ENCODE measurements at regions not wholly inside any gene's neighbourhood (a gene's known extent, or its start where the extent isn't known, plus 50 kb on each side); places are given as distances from the start of the nearest gene placed in this dataset.
"Not testable (repeated sequence)": the region's sequence is repeated elsewhere in the genome, so short reads cannot be mapped to it uniquely, and the experiment has no call there.

GRCh38 chr2:132009874-132010521, 151.8 kb downstream of the ANKRD30BL start:
- Histone ChIP-seq H3K79me2 (ENCODE audit: insufficient read depth, low read length) (no peaks in the 10 kb centered on the region), H3K4me1 (ENCODE audit: insufficient read depth, low read length) (no peaks in the 10 kb centered on the region), H3K4me2 (ENCODE audit: insufficient read depth, low read length) (peak overlapping the region; percentile 61), H3K4me3 (ENCODE audit: insufficient read depth, low read length) (peak overlapping the region; percentile 59), H3K36me3 (ENCODE audit: insufficient read depth, low read length) (no peaks in the 10 kb centered on the region), H3K27me3 (ENCODE audit: insufficient read depth, low read length) (peaks cover 13% of the 10 kb centered on the region), H4K20me1 (ENCODE audit: insufficient read depth, low read length) (no peaks in the 10 kb centered on the region), H2AFZ (ENCODE audit: low read length) (peak overlapping the region; percentile 22), H3K9me3 (ENCODE audit: low read depth, low read length) (no peaks in the 10 kb centered on the region), H3K27ac (ENCODE audit: low read depth, low read length) (no peak overlapping the region)
- TF ChIP-seq, protein P1, sequence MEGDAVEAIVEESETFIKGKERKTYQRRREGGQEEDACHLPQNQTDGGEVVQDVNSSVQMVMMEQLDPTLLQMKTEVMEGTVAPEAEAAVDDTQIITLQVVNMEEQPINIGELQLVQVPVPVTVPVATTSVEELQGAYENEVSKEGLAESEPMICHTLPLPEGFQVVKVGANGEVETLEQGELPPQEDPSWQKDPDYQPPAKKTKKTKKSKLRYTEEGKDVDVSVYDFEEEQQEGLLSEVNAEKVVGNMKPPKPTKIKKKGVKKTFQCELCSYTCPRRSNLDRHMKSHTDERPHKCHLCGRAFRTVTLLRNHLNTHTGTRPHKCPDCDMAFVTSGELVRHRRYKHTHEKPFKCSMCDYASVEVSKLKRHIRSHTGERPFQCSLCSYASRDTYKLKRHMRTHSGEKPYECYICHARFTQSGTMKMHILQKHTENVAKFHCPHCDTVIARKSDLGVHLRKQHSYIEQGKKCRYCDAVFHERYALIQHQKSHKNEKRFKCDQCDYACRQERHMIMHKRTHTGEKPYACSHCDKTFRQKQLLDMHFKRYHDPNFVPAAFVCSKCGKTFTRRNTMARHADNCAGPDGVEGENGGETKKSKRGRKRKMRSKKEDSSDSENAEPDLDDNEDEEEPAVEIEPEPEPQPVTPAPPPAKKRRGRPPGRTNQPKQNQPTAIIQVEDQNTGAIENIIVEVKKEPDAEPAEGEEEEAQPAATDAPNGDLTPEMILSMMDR (IDR thresholded peaks at IDR 0.05; ENCODE audit: extremely low read depth, low read depth, low read length): no peak
- DNase-seq (ENCODE audit: insufficient read length, low spot score, missing footprints): peak; percentile 26

DNA sequence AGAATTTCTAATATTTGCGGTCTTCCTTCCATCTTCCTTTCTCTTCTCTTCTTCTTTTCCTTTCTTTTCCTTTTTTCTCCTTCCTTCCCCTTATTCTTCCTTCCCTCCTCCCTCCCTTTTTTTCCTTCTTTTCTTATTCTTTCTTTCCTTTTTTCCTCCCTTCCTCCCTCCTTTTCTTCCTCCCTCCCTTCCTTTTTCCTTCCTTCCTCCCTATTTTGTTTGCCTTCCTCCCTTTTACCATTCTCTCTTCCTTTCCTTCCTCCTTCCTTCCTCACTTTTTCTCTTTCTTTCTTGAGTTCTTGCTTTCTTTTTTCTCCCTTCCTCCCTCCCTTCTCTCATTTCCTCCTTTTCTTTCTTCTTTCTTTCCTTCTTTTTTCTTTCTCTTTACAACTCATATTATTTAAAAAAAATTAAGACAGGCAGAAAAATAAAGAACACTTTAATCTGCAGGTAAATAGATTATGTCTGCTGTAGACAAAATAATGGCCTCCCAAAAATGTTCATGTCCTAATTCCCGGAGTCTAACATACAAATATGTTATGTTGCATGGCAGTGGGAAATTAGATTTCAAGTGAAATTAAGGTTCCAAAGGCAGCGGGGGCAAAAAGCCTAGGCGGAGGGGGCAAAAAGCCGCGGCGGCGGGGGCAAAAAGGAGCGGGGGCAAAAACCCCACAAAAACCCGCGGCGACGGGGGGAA, 152.4 kb downstream of the ANKRD30BL start:
- peak overlapping the region; percentile 61 for H3K4me2 ChIP-seq (ENCODE audit: insufficient read depth, low read length)

DNA sequence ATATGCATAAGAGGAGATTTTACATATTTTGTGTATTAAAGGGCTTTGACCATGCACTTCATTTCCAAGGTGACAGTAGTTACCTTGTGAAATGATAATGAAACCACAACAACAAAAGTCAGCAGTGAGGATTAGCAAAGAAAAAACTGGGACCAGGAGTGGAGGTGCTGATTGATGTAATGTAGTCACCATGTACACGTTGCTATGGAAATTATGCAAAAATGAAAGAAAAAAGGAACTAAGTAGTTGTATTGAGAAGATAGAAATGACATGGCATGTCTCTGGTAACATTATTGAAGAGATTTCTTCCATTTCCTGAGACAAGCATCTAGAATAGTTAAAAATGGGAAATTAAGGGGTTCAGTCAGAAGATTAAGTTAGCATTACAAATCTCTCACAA, 171.0 kb downstream of the ANKRD30BL start:
- H3K4me2 ChIP-seq (ENCODE audit: insufficient read depth, low read length); H3K9me3 ChIP-seq (ENCODE audit: low read depth, low read length); H4K20me1 ChIP-seq (ENCODE audit: insufficient read depth, low read length); DNase-seq (ENCODE audit: insufficient read length, low spot score, missing footprints); H3K4me3 ChIP-seq (ENCODE audit: insufficient read depth, low read length); H3K4me1 ChIP-seq (ENCODE audit: insufficient read depth, low read length); H2AFZ ChIP-seq (ENCODE audit: low read length); H3K27ac ChIP-seq (ENCODE audit: low read depth, low read length); H3K79me2 ChIP-seq (ENCODE audit: insufficient read depth, low read length); H3K36me3 ChIP-seq (ENCODE audit: insufficient read depth, low read length); H3K27me3 ChIP-seq (ENCODE audit: insufficient read depth, low read length): not testable (repeated sequence)

More for the DNA sequence above, 152.4 kb downstream of the ANKRD30BL start:
- no peaks in the 10 kb centered on the region for H4K20me1 ChIP-seq (ENCODE audit: insufficient read depth, low read length)
- H3K4me1 ChIP-seq (ENCODE audit: insufficient read depth, low read length): no peaks in the 10 kb centered on the region
- peak overlapping the region; percentile 59 for H3K4me3 ChIP-seq (ENCODE audit: insufficient read depth, low read length)
- H3K27ac ChIP-seq (ENCODE audit: low read depth, low read length): no peak overlapping the region
- H3K27me3 ChIP-seq (ENCODE audit: insufficient read depth, low read length): peaks cover 13% of the 10 kb centered on the region
- no peaks in the 10 kb centered on the region for H3K79me2 ChIP-seq (ENCODE audit: insufficient read depth, low read length)
- no peak for DNase-seq (ENCODE audit: insufficient read length, low spot score, missing footprints)
- TF ChIP-seq, protein P1 (IDR thresholded peaks at IDR 0.05; ENCODE audit: extremely low read depth, low read depth, low read length): no peak
- no peaks in the 10 kb centered on the region for H3K9me3 ChIP-seq (ENCODE audit: low read depth, low read length)
- H3K36me3 ChIP-seq (ENCODE audit: insufficient read depth, low read length): no peaks in the 10 kb centered on the region
- no peak overlapping the region for H2AFZ ChIP-seq (ENCODE audit: low read length)

DNA sequence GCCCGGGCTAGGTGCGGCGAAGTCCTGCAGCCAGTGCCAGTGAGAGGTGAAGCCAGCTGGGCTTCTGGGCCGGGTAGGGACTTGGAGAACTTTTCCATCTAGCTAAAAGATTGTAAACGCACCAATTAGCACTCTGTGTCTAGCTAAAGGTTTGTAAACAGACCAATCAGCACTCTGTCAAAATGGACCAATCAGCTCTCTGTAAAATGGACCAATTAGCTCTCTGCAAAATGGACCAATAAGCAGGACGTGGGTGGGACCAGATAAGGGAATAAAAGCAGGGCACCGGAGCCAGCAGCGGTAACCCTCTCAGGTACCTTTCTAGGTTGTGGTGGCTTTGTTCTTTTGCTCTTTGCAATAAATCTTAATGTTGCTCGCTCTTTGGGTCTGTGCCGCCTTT, 195.1 kb downstream of the ANKRD30BL start:
- not testable (repeated sequence) for H3K4me3 ChIP-seq (ENCODE audit: insufficient read depth, low read length); H3K4me1 ChIP-seq (ENCODE audit: insufficient read depth, low read length); H3K36me3 ChIP-seq (ENCODE audit: insufficient read depth, low read length); H2AFZ ChIP-seq (ENCODE audit: low read length); H3K27ac ChIP-seq (ENCODE audit: low read depth, low read length); H4K20me1 ChIP-seq (ENCODE audit: insufficient read depth, low read length); DNase-seq (ENCODE audit: insufficient read length, low spot score, missing footprints); H3K4me2 ChIP-seq (ENCODE audit: insufficient read depth, low read length); H3K79me2 ChIP-seq (ENCODE audit: insufficient read depth, low read length); H3K27me3 ChIP-seq (ENCODE audit: insufficient read depth, low read length); H3K9me3 ChIP-seq (ENCODE audit: low read depth, low read length)

GRCh38 chr2:131966256-131966655, 195.5 kb downstream of the ANKRD30BL start:
- H2AFZ ChIP-seq (ENCODE audit: low read length): no peak overlapping the region
- no peak overlapping the region for H3K4me3 ChIP-seq (ENCODE audit: insufficient read depth, low read length)
- no peaks in the 10 kb centered on the region for H3K79me2 ChIP-seq (ENCODE audit: insufficient read depth, low read length)
- H3K27me3 ChIP-seq (ENCODE audit: insufficient read depth, low read length): no peaks in the 10 kb centered on the region
- H3K27ac ChIP-seq (ENCODE audit: low read depth, low read length): no peak overlapping the region
- H3K36me3 ChIP-seq (ENCODE audit: insufficient read depth, low read length): no peaks in the 10 kb centered on the region
- TF ChIP-seq, protein P1 (IDR thresholded peaks at IDR 0.05; ENCODE audit: extremely low read depth, low read depth, low read length): no peak
- no peaks in the 10 kb centered on the region for H3K4me1 ChIP-seq (ENCODE audit: insufficient read depth, low read length)
- no peaks in the 10 kb centered on the region for H4K20me1 ChIP-seq (ENCODE audit: insufficient read depth, low read length)
- DNase-seq (ENCODE audit: insufficient read length, low spot score, missing footprints): peak; percentile 1
- H3K9me3 ChIP-seq (ENCODE audit: low read depth, low read length): no peaks in the 10 kb centered on the region
- no peak overlapping the region for H3K4me2 ChIP-seq (ENCODE audit: insufficient read depth, low read length)

DNA sequence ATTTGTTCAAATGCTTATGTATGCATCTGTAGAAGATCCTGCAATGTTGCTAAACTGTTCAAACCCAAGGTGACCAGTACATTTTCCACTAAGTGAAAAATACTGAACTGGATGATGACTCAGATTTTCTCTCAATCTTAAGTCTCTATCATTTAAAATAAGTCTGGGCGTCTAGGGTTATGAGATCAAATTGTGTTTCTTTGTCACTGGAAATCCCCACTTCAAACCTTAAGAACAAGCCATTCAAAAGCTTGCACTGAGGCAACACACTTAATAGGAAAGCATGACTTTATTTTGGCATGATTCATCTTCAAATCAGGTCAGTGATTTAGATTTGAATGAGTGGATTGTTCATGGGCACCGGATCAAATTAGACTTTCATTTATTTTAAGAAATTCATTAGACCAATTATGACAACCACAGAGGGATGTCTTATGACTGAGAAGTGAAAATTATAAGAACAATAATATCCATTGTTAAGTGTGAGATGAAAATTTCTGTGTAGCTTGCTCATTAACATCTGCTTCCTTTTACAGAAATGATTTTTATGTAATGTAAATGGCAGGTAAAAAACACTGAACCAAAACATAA, 203.6 kb downstream of the ANKRD30BL start:
- not testable (repeated sequence) for H2AFZ ChIP-seq (ENCODE audit: low read length); H4K20me1 ChIP-seq (ENCODE audit: insufficient read depth, low read length); DNase-seq (ENCODE audit: insufficient read length, low spot score, missing footprints); H3K27ac ChIP-seq (ENCODE audit: low read depth, low read length); H3K9me3 ChIP-seq (ENCODE audit: low read depth, low read length); H3K4me2 ChIP-seq (ENCODE audit: insufficient read depth, low read length); H3K79me2 ChIP-seq (ENCODE audit: insufficient read depth, low read length); H3K36me3 ChIP-seq (ENCODE audit: insufficient read depth, low read length); H3K4me1 ChIP-seq (ENCODE audit: insufficient read depth, low read length); H3K4me3 ChIP-seq (ENCODE audit: insufficient read depth, low read length); H3K27me3 ChIP-seq (ENCODE audit: insufficient read depth, low read length)

Measured in osteoblast (primary cell).